Dermis blood vessel endothelial cell (primary cell): ENCODE measurements at regions not wholly inside any gene's neighbourhood (a gene's known extent, or its start where the extent isn't known, plus 50 kb on each side); places are given as distances from the start of the nearest gene placed in this dataset.
"Not testable (repeated sequence)": the region's sequence is repeated elsewhere in the genome, so short reads cannot be mapped to it uniquely, and the experiment has no call there.

Experiments
- DNase-seq: peaks from one replicate; pipeline ENCODE4 v3.0.0; 2010

DNA sequence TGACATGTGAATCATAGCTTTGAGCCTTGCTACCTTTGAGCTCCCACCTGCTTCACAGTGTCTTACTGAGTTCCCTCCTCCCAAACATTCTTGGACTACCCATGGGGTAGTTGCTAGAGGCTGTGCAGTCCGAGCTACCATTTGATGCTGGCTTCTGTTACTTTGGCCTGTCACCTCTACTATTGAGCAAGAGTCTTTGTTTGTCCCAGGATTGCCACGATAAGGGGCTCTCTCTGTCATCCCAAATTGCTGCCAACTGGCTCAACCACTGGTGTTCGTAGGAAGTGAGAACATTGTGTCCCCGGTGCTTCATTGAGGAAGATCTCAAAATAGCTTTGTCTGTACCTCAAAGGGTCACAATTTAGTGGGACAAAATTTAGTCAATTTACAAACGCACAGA is 59.1 kb upstream of the PAX8 start:
- no peak for DNase-seq

DNA sequence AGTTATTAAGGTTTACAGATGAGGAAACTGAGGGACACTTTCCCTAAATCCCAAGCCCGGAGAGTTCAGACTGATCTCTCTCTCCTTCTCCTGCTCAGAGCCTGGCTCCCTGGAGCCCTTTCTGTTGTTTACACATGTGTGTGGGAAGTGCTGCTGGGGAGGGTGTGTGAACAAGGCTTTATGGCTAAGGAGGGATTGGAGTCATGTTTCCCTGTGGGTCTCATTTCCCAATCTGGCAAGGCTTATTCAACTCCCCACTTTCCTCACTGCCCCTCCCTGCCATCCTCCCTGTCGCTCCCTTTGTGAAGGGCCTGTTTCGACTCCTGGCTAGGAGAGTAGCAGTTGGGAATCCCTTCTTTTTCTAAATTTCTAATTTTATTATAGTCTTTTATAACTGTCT is 57.3 kb upstream of the PAX8 start:
- DNase-seq, result not testable (repeated sequence)

DNA sequence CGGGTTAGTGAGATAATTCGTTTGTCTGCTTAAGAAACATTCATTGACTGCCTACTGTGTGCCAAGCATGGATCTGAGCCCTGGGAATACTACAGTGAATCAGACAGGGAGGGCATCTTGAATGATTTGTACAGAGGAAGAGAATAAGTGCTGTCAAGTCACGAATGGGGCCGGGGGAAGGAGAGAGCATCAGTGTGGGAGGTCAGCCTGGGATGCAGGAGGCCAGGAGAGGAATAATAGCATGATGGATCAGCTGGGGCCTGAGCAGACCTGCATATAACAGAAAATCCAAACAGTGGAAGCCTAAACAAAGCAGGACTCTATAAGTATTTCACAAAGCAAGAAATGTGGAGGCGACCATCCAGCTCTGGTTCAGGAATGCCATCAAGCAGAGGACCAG is 55.4 kb upstream of the PAX8 start:
- no peak for DNase-seq

DNA sequence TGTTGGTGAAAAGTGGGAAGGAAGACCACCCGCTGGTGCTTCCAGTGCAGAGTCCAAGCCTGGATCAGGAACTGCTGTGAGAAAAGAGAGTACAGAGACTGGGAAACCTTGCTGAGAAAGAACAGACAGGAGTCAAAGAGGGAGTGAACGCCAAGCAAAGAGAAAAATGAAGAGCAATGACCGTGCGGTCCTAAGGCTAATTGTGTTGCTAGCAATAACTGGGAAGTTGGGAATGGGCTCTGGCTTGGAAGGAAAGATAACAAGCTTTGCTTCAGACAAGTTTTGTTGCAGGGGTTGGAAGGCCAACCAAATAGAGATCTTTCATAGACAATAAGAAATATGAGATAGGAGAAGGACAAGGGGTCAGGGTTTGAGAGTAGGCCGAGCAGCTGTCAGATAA is 55.0 kb upstream of the PAX8 start:
- DNase-seq, result not testable (repeated sequence)

DNA sequence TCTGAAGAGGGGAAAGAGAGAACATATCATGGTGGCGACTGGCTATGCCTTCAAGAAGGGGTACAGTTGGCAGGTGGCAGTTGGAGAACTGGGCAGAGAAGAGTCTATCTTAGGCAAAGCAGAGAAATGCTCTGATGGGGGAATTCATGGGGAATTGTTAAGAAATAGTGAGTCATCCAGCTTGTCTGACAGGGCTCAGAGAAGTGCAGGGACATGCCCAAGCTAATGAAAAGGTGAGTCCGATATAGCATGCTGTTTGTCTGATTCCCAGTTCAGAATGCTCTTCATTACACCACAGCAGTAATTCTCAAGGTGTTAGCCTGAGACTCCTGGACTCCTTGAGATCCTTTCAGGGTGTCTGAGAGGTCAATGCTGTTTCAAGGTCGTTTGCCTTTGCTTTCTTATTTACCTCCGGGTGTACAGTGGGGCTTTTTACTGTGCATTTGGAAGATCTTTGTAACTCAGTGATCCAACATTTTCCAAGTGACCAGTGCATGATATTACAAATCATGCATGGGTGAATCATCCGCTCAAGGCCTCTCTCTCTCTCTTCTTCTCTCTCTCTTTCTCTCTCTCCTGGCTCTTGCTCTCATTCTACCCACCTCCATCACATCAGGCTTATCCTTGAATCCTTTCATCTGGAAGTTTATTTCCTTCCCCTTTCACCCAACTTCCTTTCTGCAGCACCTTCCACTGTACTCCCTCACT is 51.5 kb upstream of the PAX8 start:
- not testable (repeated sequence) for DNase-seq

DNA sequence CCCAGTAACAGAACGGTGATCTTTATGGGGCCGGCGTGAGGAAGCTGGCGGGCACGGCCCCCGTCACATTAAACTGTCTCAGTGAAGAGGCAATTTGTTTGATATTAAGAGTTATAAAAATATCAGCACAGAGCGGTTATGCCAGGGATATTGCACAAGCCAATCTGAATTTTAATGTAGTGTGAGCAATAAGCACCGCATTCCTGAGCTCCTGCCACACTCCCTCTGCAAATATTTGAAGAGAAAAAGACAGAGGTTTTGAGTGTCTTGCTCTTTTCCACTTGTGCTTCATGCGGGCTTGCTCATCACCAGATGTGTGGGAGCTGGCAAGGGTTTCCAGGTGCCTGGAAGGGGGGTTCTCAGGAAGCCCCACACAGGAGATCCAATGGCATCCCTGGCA is 50.3 kb upstream of the PAX8 start:
- not testable (repeated sequence) for DNase-seq

DNA sequence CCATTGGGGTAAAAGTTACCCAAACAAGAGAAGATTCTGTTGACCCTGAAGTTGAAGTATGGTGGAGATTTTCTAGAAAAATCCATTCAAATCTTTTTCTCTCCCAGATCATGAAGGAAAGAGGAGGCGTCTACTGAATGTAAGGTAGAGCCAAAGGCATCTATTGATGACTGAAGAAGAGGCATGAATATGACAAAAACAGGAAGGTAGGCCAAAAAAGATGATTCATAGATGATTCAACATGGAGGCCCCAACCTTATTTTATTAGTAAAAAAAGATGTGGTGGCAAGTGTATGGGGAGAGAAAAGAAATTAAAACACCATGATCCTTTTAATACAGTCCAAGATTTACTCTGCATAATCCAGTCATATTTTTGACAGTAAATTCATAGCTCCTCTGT is 49.9 kb upstream of the PAX8 start:
- not testable (repeated sequence) for DNase-seq
